ENCODE measurements at regions not wholly inside any gene's neighbourhood (a gene's known extent, or its start where the extent isn't known, plus 50 kb on each side); places are given as distances from the start of the nearest gene placed in this dataset.

DNA sequence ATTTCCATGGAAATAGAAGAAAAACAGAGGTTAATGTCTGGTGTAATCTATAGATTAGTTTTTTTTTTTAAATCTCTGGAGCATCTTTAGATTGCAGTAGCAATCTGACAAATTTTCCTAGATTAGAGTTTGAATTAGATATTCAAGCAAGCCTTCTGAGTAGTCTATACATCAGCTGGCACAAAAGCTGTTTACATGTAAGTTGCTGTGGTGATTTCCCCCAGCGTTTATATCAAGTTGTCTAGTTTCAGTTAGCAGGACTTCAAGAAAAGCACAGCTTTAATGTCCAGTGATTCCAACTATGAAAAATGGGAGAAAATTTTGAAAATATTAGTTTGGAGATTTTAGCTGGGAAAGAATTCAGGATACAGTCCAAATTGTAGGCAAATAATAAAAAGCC, 605.0 kb upstream of the USP15 start:
- Histone ChIP-seq H3K56ac (ENCODE audit: low read length) (no peak overlapping the region), H3K23ac (ENCODE audit: low read length) (no peak overlapping the region), H2BK15ac (replicated peaks; ENCODE audit: low read depth) (no peak overlapping the region), H3K4me2 (ENCODE audit: low read length) (no peak overlapping the region), H3K4me1 (ENCODE audit: control insufficient read depth, low read depth, low read length) (no peaks in the 10 kb centered on the region), H3K36me3 (ENCODE audit: control insufficient read depth, insufficient read depth, low read length) (no peaks in the 10 kb centered on the region), H3K4me3 (ENCODE audit: low read length) (no peak overlapping the region), H3K27ac (ENCODE audit: low read depth, low read length) (no peak overlapping the region), H4K5ac (ENCODE audit: low read length) (no peak overlapping the region), H3K79me1 (ENCODE audit: low read length) (no peaks in the 10 kb centered on the region), H2AK5ac (ENCODE audit: low read length) (no peak overlapping the region), H3K9ac (ENCODE audit: low read length) (no peak overlapping the region), H2BK120ac (ENCODE audit: low read depth, low read length) (no peak overlapping the region), H3K79me2 (ENCODE audit: control insufficient read depth, insufficient read depth, low read length) (no peaks in the 10 kb centered on the region), H4K8ac (ENCODE audit: low read depth, low read length) (no peak overlapping the region), H2BK5ac (ENCODE audit: low read length) (no peak overlapping the region), H3K4ac (ENCODE audit: low read depth, low read length) (no peak overlapping the region), H3K27me3 (ENCODE audit: insufficient read depth, low read length, poor library complexity) (no peaks in the 10 kb centered on the region), H3K18ac (ENCODE audit: low read length) (no peak overlapping the region)
- no peak for DNase-seq
- no CpG with 5 or more reads among the region's 1 CpG for WGBS (ENCODE audit: extremely low coverage, insufficient coverage, low lambda C conversion rate)

GRCh38 chr12:61667676-61668075, 592.5 kb upstream of the USP15 start:
- Histone ChIP-seq H3K4me1 (ENCODE audit: control insufficient read depth, low read depth, low read length) (no peaks in the 10 kb centered on the region), H3K4me3 (ENCODE audit: low read length) (no peak overlapping the region), H2BK120ac (ENCODE audit: low read depth, low read length) (no peak overlapping the region), H3K36me3 (ENCODE audit: control insufficient read depth, insufficient read depth, low read length) (no peaks in the 10 kb centered on the region), H4K5ac (ENCODE audit: low read length) (no peak overlapping the region), H3K23ac (ENCODE audit: low read length) (no peak overlapping the region), H3K56ac (ENCODE audit: low read length) (no peak overlapping the region), H2AK5ac (ENCODE audit: low read length) (no peak overlapping the region), H3K18ac (ENCODE audit: low read length) (no peak overlapping the region), H3K79me1 (ENCODE audit: low read length) (no peaks in the 10 kb centered on the region), H2BK15ac (replicated peaks; ENCODE audit: low read depth) (no peak overlapping the region), H3K4me2 (ENCODE audit: low read length) (no peak overlapping the region), H2BK5ac (ENCODE audit: low read length) (no peak overlapping the region), H3K79me2 (ENCODE audit: control insufficient read depth, insufficient read depth, low read length) (no peaks in the 10 kb centered on the region), H3K4ac (ENCODE audit: low read depth, low read length) (no peak overlapping the region), H3K27me3 (ENCODE audit: insufficient read depth, low read length, poor library complexity) (no peaks in the 10 kb centered on the region), H4K8ac (ENCODE audit: low read depth, low read length) (no peak overlapping the region), H3K27ac (ENCODE audit: low read depth, low read length) (no peak overlapping the region), H3K9ac (ENCODE audit: low read length) (no peak overlapping the region)
- no CpG with 5 or more reads among the region's 1 CpG for whole genome bisulfite sequencing (ENCODE audit: extremely low coverage, insufficient coverage, low lambda C conversion rate)
- DNase-seq = no peak

- no peaks in the 10 kb centered on the region for H3K4me1 ChIP-seq (ENCODE audit: control insufficient read depth, low read depth, low read length)
- H3K79me2 ChIP-seq (ENCODE audit: control insufficient read depth, insufficient read depth, low read length) = no peaks in the 10 kb centered on the region
- no peak overlapping the region for H3K56ac ChIP-seq (ENCODE audit: low read length)
- no peaks in the 10 kb centered on the region for H3K36me3 ChIP-seq (ENCODE audit: control insufficient read depth, insufficient read depth, low read length)
- no peak overlapping the region for H3K18ac ChIP-seq (ENCODE audit: low read length)
- no peak overlapping the region for H3K9ac ChIP-seq (ENCODE audit: low read length)
- H2AK5ac ChIP-seq (ENCODE audit: low read length) = no peak overlapping the region
- H3K4me2 ChIP-seq (ENCODE audit: low read length) = no peak overlapping the region
- H3K4me3 ChIP-seq (ENCODE audit: low read length) = no peak overlapping the region
- no peak overlapping the region for H2BK15ac ChIP-seq (replicated peaks; ENCODE audit: low read depth)
- no peak overlapping the region for H3K27ac ChIP-seq (ENCODE audit: low read depth, low read length)
- no peaks in the 10 kb centered on the region for H3K27me3 ChIP-seq (ENCODE audit: insufficient read depth, low read length, poor library complexity)
- H3K79me1 ChIP-seq (ENCODE audit: low read length) = no peaks in the 10 kb centered on the region
- no peak overlapping the region for H4K8ac ChIP-seq (ENCODE audit: low read depth, low read length)
- H4K5ac ChIP-seq (ENCODE audit: low read length) = no peak overlapping the region
- peak; percentile 64 for DNase-seq
- no peak overlapping the region for H3K4ac ChIP-seq (ENCODE audit: low read depth, low read length)
- H2BK120ac ChIP-seq (ENCODE audit: low read depth, low read length) = no peak overlapping the region
- no peak overlapping the region for H2BK5ac ChIP-seq (ENCODE audit: low read length)
- H3K23ac ChIP-seq (ENCODE audit: low read length) = no peak overlapping the region
Measured at GRCh38 chr12:61676520-61676919, 583.7 kb upstream of the USP15 start.

DNA sequence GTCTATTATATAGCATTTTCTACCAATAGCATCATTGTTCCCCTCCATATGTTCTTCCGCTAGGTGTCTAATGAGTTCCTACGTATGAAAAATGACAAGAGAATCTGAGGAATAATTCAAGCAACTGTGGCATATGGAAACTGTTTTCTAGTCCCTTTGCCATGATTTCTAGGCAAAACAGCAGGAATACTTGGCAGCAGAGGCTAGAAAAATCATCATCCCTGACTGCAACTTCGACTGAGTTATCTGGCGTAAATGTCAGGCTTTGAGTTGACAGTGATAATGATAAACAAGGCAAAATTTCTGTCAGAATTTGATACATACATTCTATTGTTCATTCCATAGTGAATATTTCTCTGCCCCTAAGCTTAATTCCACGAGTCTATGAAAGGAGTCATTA, 572.8 kb upstream of the USP15 start:
- Histone ChIP-seq H3K27me3 (ENCODE audit: insufficient read depth, low read length, poor library complexity) (no peaks in the 10 kb centered on the region), H2BK5ac (ENCODE audit: low read length) (no peak overlapping the region), H3K23ac (ENCODE audit: low read length) (no peak overlapping the region), H3K56ac (ENCODE audit: low read length) (no peak overlapping the region), H4K8ac (ENCODE audit: low read depth, low read length) (no peak overlapping the region), H3K18ac (ENCODE audit: low read length) (no peak overlapping the region), H2BK120ac (ENCODE audit: low read depth, low read length) (no peak overlapping the region), H3K79me1 (ENCODE audit: low read length) (no peaks in the 10 kb centered on the region), H2AK5ac (ENCODE audit: low read length) (no peak overlapping the region), H3K79me2 (ENCODE audit: control insufficient read depth, insufficient read depth, low read length) (no peaks in the 10 kb centered on the region), H3K4me2 (ENCODE audit: low read length) (no peak overlapping the region), H3K4me1 (ENCODE audit: control insufficient read depth, low read depth, low read length) (no peaks in the 10 kb centered on the region), H2BK15ac (replicated peaks; ENCODE audit: low read depth) (no peak overlapping the region), H4K5ac (ENCODE audit: low read length) (no peak overlapping the region), H3K36me3 (ENCODE audit: control insufficient read depth, insufficient read depth, low read length) (no peaks in the 10 kb centered on the region), H3K9ac (ENCODE audit: low read length) (no peak overlapping the region), H3K4ac (ENCODE audit: low read depth, low read length) (no peak overlapping the region), H3K27ac (ENCODE audit: low read depth, low read length) (no peak overlapping the region), H3K4me3 (ENCODE audit: low read length) (no peak overlapping the region)
- no peak for DNase-seq
- no CpG with 5 or more reads among the region's 5 CpGs for WGBS (ENCODE audit: extremely low coverage, insufficient coverage, low lambda C conversion rate)

GRCh38 chr12:61694214-61694613, 566.0 kb upstream of the USP15 start:
- Histone ChIP-seq H3K18ac (ENCODE audit: low read length) (no peak overlapping the region), H3K27me3 (ENCODE audit: insufficient read depth, low read length, poor library complexity) (no peaks in the 10 kb centered on the region), H3K4ac (ENCODE audit: low read depth, low read length) (no peak overlapping the region), H3K79me2 (ENCODE audit: control insufficient read depth, insufficient read depth, low read length) (no peaks in the 10 kb centered on the region), H2AK5ac (ENCODE audit: low read length) (no peak overlapping the region), H3K4me3 (ENCODE audit: low read length) (no peak overlapping the region), H3K23ac (ENCODE audit: low read length) (no peak overlapping the region), H3K9ac (ENCODE audit: low read length) (no peak overlapping the region), H3K27ac (ENCODE audit: low read depth, low read length) (no peak overlapping the region), H2BK5ac (ENCODE audit: low read length) (no peak overlapping the region), H3K36me3 (ENCODE audit: control insufficient read depth, insufficient read depth, low read length) (no peaks in the 10 kb centered on the region), H2BK120ac (ENCODE audit: low read depth, low read length) (no peak overlapping the region), H4K5ac (ENCODE audit: low read length) (no peak overlapping the region), H3K4me2 (ENCODE audit: low read length) (no peak overlapping the region), H3K56ac (ENCODE audit: low read length) (no peak overlapping the region), H3K4me1 (ENCODE audit: control insufficient read depth, low read depth, low read length) (no peaks in the 10 kb centered on the region), H3K79me1 (ENCODE audit: low read length) (no peaks in the 10 kb centered on the region), H2BK15ac (replicated peaks; ENCODE audit: low read depth) (no peak overlapping the region), H4K8ac (ENCODE audit: low read depth, low read length) (no peak overlapping the region)
- whole genome bisulfite sequencing (ENCODE audit: extremely low coverage, insufficient coverage, low lambda C conversion rate) = no CpG with 5 or more reads among the region's 1 CpG
- no peak for DNase-seq

DNA sequence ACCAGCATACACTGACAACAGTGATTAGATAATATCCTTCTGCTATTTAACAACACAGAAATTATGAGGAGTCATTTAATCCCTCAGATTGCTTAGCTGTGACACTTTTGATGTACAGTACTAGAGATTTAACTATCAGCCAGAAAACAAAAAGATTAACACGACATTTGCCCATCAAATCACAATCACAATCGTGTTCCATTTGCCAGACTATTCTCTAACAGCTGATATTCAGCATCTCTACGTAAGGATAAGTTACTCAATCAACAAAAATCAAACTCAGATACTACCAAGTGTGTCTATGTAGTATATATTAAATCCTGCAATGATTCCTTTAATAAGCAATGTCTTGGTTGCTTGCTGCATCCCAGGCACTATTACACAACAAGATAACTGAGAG, 558.7 kb upstream of the USP15 start:
- Histone ChIP-seq H3K23ac (ENCODE audit: low read length) (no peak overlapping the region), H2BK15ac (replicated peaks; ENCODE audit: low read depth) (no peak overlapping the region), H3K27me3 (ENCODE audit: insufficient read depth, low read length, poor library complexity) (no peaks in the 10 kb centered on the region), H4K8ac (ENCODE audit: low read depth, low read length) (no peak overlapping the region), H3K79me1 (ENCODE audit: low read length) (no peaks in the 10 kb centered on the region), H3K9ac (ENCODE audit: low read length) (no peak overlapping the region), H2BK120ac (ENCODE audit: low read depth, low read length) (no peak overlapping the region), H2AK5ac (ENCODE audit: low read length) (no peak overlapping the region), H3K56ac (ENCODE audit: low read length) (no peak overlapping the region), H4K5ac (ENCODE audit: low read length) (no peak overlapping the region), H3K4me3 (ENCODE audit: low read length) (no peak overlapping the region), H3K18ac (ENCODE audit: low read length) (no peak overlapping the region), H3K4me2 (ENCODE audit: low read length) (no peak overlapping the region), H3K4me1 (ENCODE audit: control insufficient read depth, low read depth, low read length) (no peaks in the 10 kb centered on the region), H3K79me2 (ENCODE audit: control insufficient read depth, insufficient read depth, low read length) (no peaks in the 10 kb centered on the region), H2BK5ac (ENCODE audit: low read length) (no peak overlapping the region), H3K4ac (ENCODE audit: low read depth, low read length) (no peak overlapping the region), H3K36me3 (ENCODE audit: control insufficient read depth, insufficient read depth, low read length) (no peaks in the 10 kb centered on the region), H3K27ac (ENCODE audit: low read depth, low read length) (no peak overlapping the region)
- DNase-seq = no peak
- no CpG with 5 or more reads among the region's 3 CpGs for WGBS (ENCODE audit: extremely low coverage, insufficient coverage, low lambda C conversion rate)
